BE2C (cell line): ENCODE measurements at regions not wholly inside any gene's neighbourhood (a gene's known extent, or its start where the extent isn't known, plus 50 kb on each side); places are given as distances from the start of the nearest gene placed in this dataset.

Source experiments
- DNase-seq: peaks from one replicate; pipeline ENCODE4 v3.0.0-alpha.2; 2020
- H3K27me3 ChIP-seq: fragments of 250-450 bp; sonication (Bioruptor Pico); 2 replicates; pipeline ENCODE4 v1.5.1; 2020; ENCODE audit warnings: mild to moderate bottlenecking
- H3K36me3 ChIP-seq: fragments of 250-450 bp; sonication (Bioruptor Pico); 2 replicates; pipeline ENCODE4 v1.5.1; 2020; ENCODE audit warnings: mild to moderate bottlenecking
- H3K4me1 ChIP-seq: fragments of 250-450 bp; sonication (Bioruptor Pico); 2 replicates; pipeline ENCODE4 v1.5.1; 2020
- H3K4me3 ChIP-seq: 2 replicates; pipeline ENCODE4 v1.5.1; 2011; ENCODE audit warnings: low read depth, low read length
- H3K9me3 ChIP-seq: fragments of 250-450 bp; sonication (Bioruptor Pico); 2 replicates; pipeline ENCODE4 v1.5.1; 2020
- TF ChIP-seq, protein P1 (sequence below): IDR thresholded peaks from 2 replicates; pipeline ENCODE4 v1.5.1; 2012; ENCODE audit warnings: mild to moderate bottlenecking, low read depth, low read length

DNA sequence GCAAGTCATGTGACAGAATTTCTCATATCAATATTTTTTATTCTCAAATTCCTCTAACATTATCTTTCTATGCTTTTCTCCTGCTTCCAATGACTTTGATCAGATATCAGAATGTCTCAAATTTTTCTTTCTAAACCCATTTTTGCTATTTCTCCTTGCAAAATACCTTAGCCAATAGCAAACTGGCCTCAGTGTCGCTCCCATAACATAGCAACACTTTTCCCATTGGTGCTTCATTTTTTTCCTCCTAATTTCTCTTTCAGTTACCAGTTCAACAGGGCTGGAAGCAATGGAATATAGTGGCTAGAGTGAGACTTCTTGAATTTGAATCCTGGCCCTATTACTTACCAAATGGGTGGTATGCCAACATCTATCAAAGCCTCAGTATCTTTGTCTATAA lies 1091.6 kb downstream of the C4orf33 start:
- no peaks in the 10 kb centered on the region for H3K27me3 ChIP-seq
- DNase-seq: no peak
- H3K36me3 ChIP-seq: no peaks in the 10 kb centered on the region
- H3K4me1 ChIP-seq: peaks cover 4% of the 10 kb centered on the region; the same call in 1 of the 2 replicates
- no peaks in the 10 kb centered on the region for H3K9me3 ChIP-seq
- TF ChIP-seq, protein P1, sequence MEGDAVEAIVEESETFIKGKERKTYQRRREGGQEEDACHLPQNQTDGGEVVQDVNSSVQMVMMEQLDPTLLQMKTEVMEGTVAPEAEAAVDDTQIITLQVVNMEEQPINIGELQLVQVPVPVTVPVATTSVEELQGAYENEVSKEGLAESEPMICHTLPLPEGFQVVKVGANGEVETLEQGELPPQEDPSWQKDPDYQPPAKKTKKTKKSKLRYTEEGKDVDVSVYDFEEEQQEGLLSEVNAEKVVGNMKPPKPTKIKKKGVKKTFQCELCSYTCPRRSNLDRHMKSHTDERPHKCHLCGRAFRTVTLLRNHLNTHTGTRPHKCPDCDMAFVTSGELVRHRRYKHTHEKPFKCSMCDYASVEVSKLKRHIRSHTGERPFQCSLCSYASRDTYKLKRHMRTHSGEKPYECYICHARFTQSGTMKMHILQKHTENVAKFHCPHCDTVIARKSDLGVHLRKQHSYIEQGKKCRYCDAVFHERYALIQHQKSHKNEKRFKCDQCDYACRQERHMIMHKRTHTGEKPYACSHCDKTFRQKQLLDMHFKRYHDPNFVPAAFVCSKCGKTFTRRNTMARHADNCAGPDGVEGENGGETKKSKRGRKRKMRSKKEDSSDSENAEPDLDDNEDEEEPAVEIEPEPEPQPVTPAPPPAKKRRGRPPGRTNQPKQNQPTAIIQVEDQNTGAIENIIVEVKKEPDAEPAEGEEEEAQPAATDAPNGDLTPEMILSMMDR: no peak
- no peak overlapping the region for H3K4me3 ChIP-seq

DNA sequence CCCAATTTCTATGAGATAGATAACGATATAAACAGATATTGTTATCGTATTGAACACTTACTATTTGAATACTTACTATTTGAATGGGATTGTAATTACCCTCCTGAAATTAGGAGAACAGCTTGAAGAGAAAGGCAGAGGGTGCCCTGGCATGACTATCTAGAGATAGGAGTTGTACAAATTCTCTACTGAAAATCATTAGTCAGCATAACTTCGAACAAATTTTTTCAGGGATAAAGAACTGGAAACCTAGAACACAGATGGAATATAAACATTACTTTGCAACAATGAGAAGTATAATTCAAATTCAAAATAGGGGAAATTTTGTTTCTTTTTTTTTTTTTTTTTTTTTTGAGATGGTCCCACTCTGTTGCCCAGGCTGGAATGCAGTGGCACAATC lies 1096.8 kb downstream of the C4orf33 start:
- TF ChIP-seq, protein P1: no peak
- H3K4me1 ChIP-seq: no peaks in the 10 kb centered on the region
- DNase-seq: no peak
- no peaks in the 10 kb centered on the region for H3K36me3 ChIP-seq
- H3K9me3 ChIP-seq: no peaks in the 10 kb centered on the region
- no peaks in the 10 kb centered on the region; the same call in 1 of the 2 replicates for H3K27me3 ChIP-seq
- no peak overlapping the region for H3K4me3 ChIP-seq

DNA sequence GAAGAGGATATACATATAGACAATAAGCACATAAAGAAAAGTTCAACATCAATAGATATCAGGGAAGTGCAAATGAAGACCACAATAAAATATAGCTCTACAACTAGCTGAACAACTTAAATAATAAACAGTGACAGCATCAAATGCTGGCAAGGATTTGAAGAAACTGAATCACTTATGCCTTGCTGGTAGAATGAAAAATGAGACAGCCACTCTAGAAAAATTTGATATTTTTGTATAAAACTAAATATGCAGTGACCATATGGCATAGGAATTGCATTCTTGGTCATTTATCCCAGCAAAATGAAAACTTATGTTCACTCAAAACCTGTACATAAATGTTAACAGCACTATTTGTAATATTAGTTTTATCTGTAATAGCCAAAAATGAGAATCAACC lies 1102.0 kb downstream of the C4orf33 start:
- no peaks in the 10 kb centered on the region; the same call in 1 of the 2 replicates for H3K27me3 ChIP-seq
- TF ChIP-seq, protein P1: no peak
- H3K9me3 ChIP-seq: no peaks in the 10 kb centered on the region
- no peak overlapping the region for H3K4me3 ChIP-seq
- DNase-seq: no peak
- no peaks in the 10 kb centered on the region for H3K36me3 ChIP-seq
- no peaks in the 10 kb centered on the region for H3K4me1 ChIP-seq

DNA sequence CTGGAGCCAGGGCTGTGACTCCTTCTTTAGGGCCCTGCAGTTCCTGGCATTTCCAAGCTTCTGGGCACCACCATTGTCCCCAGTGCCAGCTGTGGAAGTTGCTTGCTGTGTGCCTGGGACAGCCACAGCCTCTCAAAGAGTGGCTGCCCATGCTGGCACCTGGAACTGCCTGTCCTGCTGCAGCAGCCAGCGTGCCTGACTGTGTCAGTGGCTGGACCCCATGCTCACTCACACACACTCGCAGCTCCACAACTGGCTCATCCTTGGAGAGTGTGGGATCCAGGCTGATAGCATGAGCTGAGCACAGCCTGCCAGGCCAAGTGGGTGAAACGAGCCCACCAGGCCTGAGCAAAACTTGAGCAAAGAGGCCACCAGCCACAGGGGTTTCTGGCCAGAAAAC lies 1107.6 kb downstream of the C4orf33 start:
- H3K27me3 ChIP-seq: no peaks in the 10 kb centered on the region
- DNase-seq: no peak

DNA sequence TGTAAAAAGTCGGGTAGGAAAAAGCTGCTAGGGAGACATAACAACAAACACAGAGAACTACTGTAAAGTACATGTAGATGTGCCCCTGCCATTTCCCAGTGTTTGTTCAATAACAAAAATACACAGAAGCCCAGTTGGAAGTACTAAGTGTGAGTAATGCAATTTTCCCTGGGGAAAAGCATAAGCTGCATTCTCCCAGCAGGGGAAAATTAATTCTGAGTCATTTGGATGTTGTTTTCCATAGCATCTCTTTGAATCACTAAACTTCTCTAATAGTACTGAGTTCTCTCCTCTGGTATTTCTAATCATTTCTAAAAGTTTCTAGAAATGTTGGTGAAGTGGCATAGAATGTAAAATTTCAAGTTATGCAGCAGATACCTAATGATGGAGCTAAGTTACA lies 1114.9 kb downstream of the C4orf33 start:
- DNase-seq: no peak

More for the DNA sequence above, 1107.6 kb downstream of the C4orf33 start:
- no peaks in the 10 kb centered on the region for H3K4me1 ChIP-seq
- TF ChIP-seq, protein P1: no peak
- no peaks in the 10 kb centered on the region for H3K9me3 ChIP-seq
- H3K36me3 ChIP-seq: no peaks in the 10 kb centered on the region
- no peak overlapping the region for H3K4me3 ChIP-seq

DNA sequence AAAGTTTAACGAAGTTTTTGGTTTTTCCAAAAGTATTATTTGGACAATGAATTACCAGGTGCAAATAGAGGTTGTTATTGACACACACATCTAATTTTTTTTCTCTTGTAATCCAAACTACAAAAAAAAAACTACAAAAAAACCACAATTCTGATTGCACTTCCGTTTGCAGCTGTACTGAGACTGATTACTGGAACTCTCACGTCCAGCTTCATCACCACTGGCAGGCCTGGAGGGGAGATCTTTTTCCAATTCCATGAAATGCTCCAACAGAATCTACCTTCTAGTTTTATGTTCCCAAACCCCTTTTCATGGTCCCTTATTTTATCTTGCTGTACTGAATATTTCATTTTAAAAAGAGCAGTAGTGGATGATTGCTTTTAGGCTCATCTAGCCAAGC lies 1118.3 kb downstream of the C4orf33 start:
- TF ChIP-seq, protein P1: no peak
- Histone ChIP-seq H3K4me3 (no peak overlapping the region), H3K27me3 (no peaks in the 10 kb centered on the region), H3K4me1 (0 out of 2 replicates have a peak, but pooled peaks cover 3% of the 10 kb centered on the region), H3K9me3 (no peaks in the 10 kb centered on the region), H3K36me3 (no peaks in the 10 kb centered on the region)
- no peak for DNase-seq

More for the DNA sequence above, 1114.9 kb downstream of the C4orf33 start:
- Histone ChIP-seq H3K4me1 (0 out of 2 replicates have a peak, but pooled peaks cover 3% of the 10 kb centered on the region), H3K9me3 (no peaks in the 10 kb centered on the region), H3K27me3 (no peaks in the 10 kb centered on the region), H3K36me3 (no peaks in the 10 kb centered on the region), H3K4me3 (no peak overlapping the region)
- TF ChIP-seq, protein P1: no peak
